ENCODE measurements at regions not wholly inside any gene's neighbourhood (a gene's known extent, or its start where the extent isn't known, plus 50 kb on each side); places are given as distances from the start of the nearest gene placed in this dataset.

DNA sequence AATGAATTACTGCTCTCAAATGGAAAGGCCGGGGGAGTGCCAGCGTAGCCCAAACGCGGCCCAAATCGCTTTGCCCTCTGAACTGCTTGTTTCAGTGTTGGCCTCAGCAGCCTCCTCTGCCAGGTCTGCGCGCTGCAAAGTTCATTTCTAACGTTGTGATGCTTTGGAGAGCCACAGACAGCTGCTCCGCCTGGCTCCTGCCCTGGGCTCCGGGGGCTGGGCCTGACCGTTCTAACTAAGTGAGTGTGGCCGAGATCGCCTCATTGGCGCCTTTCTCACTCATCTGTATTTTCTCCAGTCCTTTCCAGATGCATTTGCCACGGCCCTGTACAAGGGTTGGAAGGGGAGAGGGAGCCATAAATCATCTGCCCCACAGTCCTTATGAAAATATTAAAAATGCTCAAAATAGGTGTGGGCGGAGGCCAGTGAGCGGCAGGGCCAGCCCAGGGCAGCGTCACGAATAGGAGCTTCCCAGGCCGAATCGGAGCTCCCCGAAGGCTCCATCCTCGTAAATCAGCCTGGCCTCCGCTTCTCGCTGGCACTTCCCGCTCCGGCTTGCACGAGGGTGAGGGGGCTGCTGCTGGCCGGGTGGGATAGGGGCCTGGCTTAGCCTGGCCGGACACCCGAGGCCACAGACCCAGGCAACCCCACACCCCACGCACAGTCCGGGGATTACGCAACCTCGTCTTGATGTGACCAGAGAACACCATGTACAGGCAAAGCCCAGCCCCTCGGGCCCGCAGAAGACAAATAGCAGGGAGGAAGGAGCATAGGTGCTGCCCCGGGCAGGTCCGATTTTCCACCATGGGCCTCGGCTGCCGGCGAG, 196.6 kb upstream of the DIO3 start:
- Histone ChIP-seq H3K4me1 (ENCODE audit: insufficient read depth, low read length) (no peaks in the 10 kb centered on the region), H3K4me3 (ENCODE audit: insufficient read depth, low read depth, low read length) (no peak overlapping the region), H3K36me3 (ENCODE audit: insufficient read depth, low read length) (no peaks in the 10 kb centered on the region), H3K4me2 (ENCODE audit: low read length) (no peak overlapping the region), H3K27ac (ENCODE audit: low read depth, low read length) (no peak overlapping the region), H3K27me3 (ENCODE audit: insufficient read depth, low read length) (no peaks in the 10 kb centered on the region), H3K9ac (ENCODE audit: low read length) (no peak overlapping the region), H2AFZ (ENCODE audit: low read depth, low read length) (no peak overlapping the region), H3K79me2 (ENCODE audit: insufficient read depth, low read length) (no peaks in the 10 kb centered on the region), H3K9me3 (ENCODE audit: insufficient read depth, low read depth, low read length) (no peaks in the 10 kb centered on the region), H4K20me1 (ENCODE audit: insufficient read depth, low read length) (no peaks in the 10 kb centered on the region)
- H3K27me3 Mint-ChIP-seq (ENCODE audit: low read depth, unreplicated experiment) = peaks cover 28% of the 10 kb centered on the region
- H3K36me3 Mint-ChIP-seq (ENCODE audit: low read depth, unreplicated experiment) = no peaks in the 10 kb centered on the region
- TF ChIP-seq EZH2 (IDR thresholded peaks at IDR 0.05; ENCODE audit: insufficient read depth, low read length) = no peak
- TF ChIP-seq, protein P1, sequence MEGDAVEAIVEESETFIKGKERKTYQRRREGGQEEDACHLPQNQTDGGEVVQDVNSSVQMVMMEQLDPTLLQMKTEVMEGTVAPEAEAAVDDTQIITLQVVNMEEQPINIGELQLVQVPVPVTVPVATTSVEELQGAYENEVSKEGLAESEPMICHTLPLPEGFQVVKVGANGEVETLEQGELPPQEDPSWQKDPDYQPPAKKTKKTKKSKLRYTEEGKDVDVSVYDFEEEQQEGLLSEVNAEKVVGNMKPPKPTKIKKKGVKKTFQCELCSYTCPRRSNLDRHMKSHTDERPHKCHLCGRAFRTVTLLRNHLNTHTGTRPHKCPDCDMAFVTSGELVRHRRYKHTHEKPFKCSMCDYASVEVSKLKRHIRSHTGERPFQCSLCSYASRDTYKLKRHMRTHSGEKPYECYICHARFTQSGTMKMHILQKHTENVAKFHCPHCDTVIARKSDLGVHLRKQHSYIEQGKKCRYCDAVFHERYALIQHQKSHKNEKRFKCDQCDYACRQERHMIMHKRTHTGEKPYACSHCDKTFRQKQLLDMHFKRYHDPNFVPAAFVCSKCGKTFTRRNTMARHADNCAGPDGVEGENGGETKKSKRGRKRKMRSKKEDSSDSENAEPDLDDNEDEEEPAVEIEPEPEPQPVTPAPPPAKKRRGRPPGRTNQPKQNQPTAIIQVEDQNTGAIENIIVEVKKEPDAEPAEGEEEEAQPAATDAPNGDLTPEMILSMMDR (IDR thresholded peaks at IDR 0.05; ENCODE audit: insufficient read depth, low read depth, low read length) = no peak
- no peaks in the 10 kb centered on the region for H3K9me3 Mint-ChIP-seq (ENCODE audit: unreplicated experiment)
- no peak overlapping the region for H3K27ac Mint-ChIP-seq (ENCODE audit: unreplicated experiment)
- peaks cover 4% of the 10 kb centered on the region for H3K4me1 Mint-ChIP-seq (ENCODE audit: low read depth, unreplicated experiment)
- FAIRE-seq (no peak), DNase-seq (ENCODE audit: low read depth) (no peak)
- no peak overlapping the region for H3K4me3 Mint-ChIP-seq (ENCODE audit: unreplicated experiment)

DNA sequence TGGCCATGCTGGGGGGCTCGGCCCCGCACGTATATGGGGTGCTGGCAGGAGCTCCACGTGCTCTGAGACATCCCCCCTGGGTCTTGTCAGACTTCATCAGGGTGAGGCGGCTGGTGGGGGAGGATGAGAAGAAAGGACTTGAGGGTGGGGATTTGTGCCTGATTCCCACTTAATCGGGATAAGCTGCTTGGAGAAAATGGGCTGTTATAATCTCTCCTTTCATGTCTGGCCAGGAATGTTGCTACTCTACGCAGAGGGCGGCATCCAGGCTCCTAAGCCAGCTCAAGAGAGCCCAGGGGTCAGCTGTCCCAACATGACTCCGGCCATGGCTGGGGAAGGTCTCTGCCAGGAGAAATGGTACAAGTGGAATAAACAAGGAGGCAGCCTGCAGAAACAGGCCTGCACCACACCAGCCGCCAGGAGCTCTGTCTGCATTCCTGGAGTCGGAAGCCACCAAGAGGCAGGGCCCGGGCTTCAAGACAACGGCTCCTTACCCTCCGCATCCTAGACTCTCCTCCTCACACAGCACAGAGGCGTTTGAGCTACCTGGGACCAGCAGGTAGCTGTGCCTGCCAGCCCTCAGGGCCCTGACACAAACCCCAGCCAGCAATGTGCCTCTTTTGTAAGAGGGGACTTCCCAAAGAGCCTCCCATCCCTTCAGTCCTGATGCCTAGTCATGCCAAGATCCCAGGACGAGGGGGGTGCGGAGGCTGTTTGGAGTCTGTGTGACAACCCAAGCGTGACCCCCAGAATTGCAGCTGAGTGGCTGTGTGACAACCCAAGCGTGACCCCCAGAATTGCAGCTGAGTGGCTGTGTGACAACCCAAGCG, 195.8 kb upstream of the DIO3 start:
- no peaks in the 10 kb centered on the region for H3K9me3 Mint-ChIP-seq (ENCODE audit: unreplicated experiment)
- Histone ChIP-seq H2AFZ (ENCODE audit: low read depth, low read length) (no peak overlapping the region), H3K4me2 (ENCODE audit: low read length) (no peak overlapping the region), H3K79me2 (ENCODE audit: insufficient read depth, low read length) (no peaks in the 10 kb centered on the region), H3K4me3 (ENCODE audit: insufficient read depth, low read depth, low read length) (no peak overlapping the region), H3K9me3 (ENCODE audit: insufficient read depth, low read depth, low read length) (no peaks in the 10 kb centered on the region), H4K20me1 (ENCODE audit: insufficient read depth, low read length) (no peaks in the 10 kb centered on the region), H3K27ac (ENCODE audit: low read depth, low read length) (no peak overlapping the region), H3K36me3 (ENCODE audit: insufficient read depth, low read length) (no peaks in the 10 kb centered on the region), H3K27me3 (ENCODE audit: insufficient read depth, low read length) (no peaks in the 10 kb centered on the region), H3K9ac (ENCODE audit: low read length) (no peak overlapping the region), H3K4me1 (ENCODE audit: insufficient read depth, low read length) (no peaks in the 10 kb centered on the region)
- peaks cover 29% of the 10 kb centered on the region for H3K27me3 Mint-ChIP-seq (ENCODE audit: low read depth, unreplicated experiment)
- DNase-seq (ENCODE audit: low read depth) (no peak), FAIRE-seq (no peak)
- TF ChIP-seq, protein P1 (IDR thresholded peaks at IDR 0.05; ENCODE audit: insufficient read depth, low read depth, low read length) = no peak
- no peak for TF ChIP-seq EZH2 (IDR thresholded peaks at IDR 0.05; ENCODE audit: insufficient read depth, low read length)
- peak overlapping the region; percentile 18 for H3K27ac Mint-ChIP-seq (ENCODE audit: unreplicated experiment)
- H3K4me3 Mint-ChIP-seq (ENCODE audit: unreplicated experiment) = no peak overlapping the region
- no peaks in the 10 kb centered on the region for H3K36me3 Mint-ChIP-seq (ENCODE audit: low read depth, unreplicated experiment)
- no peaks in the 10 kb centered on the region for H3K4me1 Mint-ChIP-seq (ENCODE audit: low read depth, unreplicated experiment)

All from astrocyte (in vitro differentiated cells and primary cell).